Panc1 (cell line): ENCODE measurements at regions not wholly inside any gene's neighbourhood (a gene's known extent, or its start where the extent isn't known, plus 50 kb on each side); places are given as distances from the start of the nearest gene placed in this dataset.

Experiments
- ATAC-seq: fragments of 200-7000 bp; cut with Tn5 transposase; 2 replicates; pipeline ENCODE4 v1.9.1; 2020; ENCODE audit warnings: mild to moderate bottlenecking, moderate library complexity
- BruUV-seq: library from RNA; stranded (reverse); fragments of 400-500 nt; replicated peaks from 2 replicates; lab custom pipeline; 2021; lab: Mats Ljungman, UMichigan
- CTCF ChIA-PET: fragments of 300-600 bp; sonication (Branson Sonifier 250); formaldehyde crosslinking; loops from one replicate; lab custom pipeline; 2022; ENCODE audit warnings: antibody characterized with exemption; lab: Charles Lee
- POLR2A ChIA-PET: fragments of 300-600 bp; sonication (Branson Sonifier 250); formaldehyde crosslinking; loops from one replicate; lab custom pipeline; 2022; ENCODE audit warnings: antibody characterized with exemption; lab: Charles Lee
- DNase-seq: peaks from one replicate; pipeline ENCODE4 v3.0.0-alpha.2; 2010; ENCODE audit warnings: low read depth, low spot score
- H3K27ac ChIP-seq: 2 replicates; pipeline ENCODE4 v1.5.1; 2011; ENCODE audit warnings: mild to moderate bottlenecking, low read length, inconsistent platforms
- H3K27me3 ChIP-seq: fragments of 200-500 bp; sonication (Bioruptor generic); 2 replicates; pipeline ENCODE4 v1.6.0; 2014; ENCODE audit warnings: low read length, inconsistent platforms; ENCODE audit not compliant: control insufficient read depth, insufficient read depth
- H3K36me3 ChIP-seq: fragments of 200-500 bp; sonication (Bioruptor generic); 2 replicates; pipeline ENCODE4 v1.5.1; 2014; ENCODE audit warnings: inconsistent platforms, mild to moderate bottlenecking, low read length, moderate library complexity; ENCODE audit not compliant: control insufficient read depth, insufficient read depth
- H3K4me1 ChIP-seq: 2 replicates; pipeline ENCODE4 v1.5.1; 2011; ENCODE audit warnings: inconsistent platforms, mild to moderate bottlenecking, low read length, moderate library complexity; ENCODE audit not compliant: control insufficient read depth, insufficient read depth
- H3K4me3 ChIP-seq, 2 experiments: 2 replicates each; pipeline ENCODE4 v1.5.1; 2011 to 2012; ENCODE audit warnings: low read depth in 2 of 2, low read length in 2 of 2, mild to moderate bottlenecking in 2 of 2, inconsistent platforms in 1 of 2, moderate library complexity in 1 of 2
- H3K9me3 ChIP-seq: fragments of 200-500 bp; sonication (Bioruptor generic); 2 replicates; pipeline ENCODE4 v1.5.1; 2014; ENCODE audit warnings: low read depth, mild to moderate bottlenecking, inconsistent platforms, low read length, moderate library complexity; ENCODE audit not compliant: control insufficient read depth, insufficient read depth
- CTCF ChIP-seq: fragments of 450-650 bp; IDR thresholded peaks from 2 replicates; pipeline ENCODE4 v1.5.1; 2017; ENCODE audit warnings: mild to moderate bottlenecking
- POLR2AphosphoS5 ChIP-seq: IDR thresholded peaks from 2 replicates; pipeline ENCODE4 v1.6.1; 2012; ENCODE audit warnings: mild to moderate bottlenecking, low read depth, low read length, moderate library complexity
- REST ChIP-seq, 2 experiments: IDR thresholded peaks; 2 replicates each; pipeline ENCODE4 v1.6.1; 2011 to 2012; ENCODE audit warnings: low read depth in 2 of 2, control low read depth in 1 of 2, low read length in 1 of 2, mild to moderate bottlenecking in 1 of 2, moderate library complexity in 1 of 2; ENCODE audit not compliant: insufficient read depth in 1 of 2
- SIN3A ChIP-seq: IDR thresholded peaks from 2 replicates; pipeline ENCODE4 v1.6.1; 2012; ENCODE audit warnings: low read depth, mild to moderate bottlenecking, low read length, moderate library complexity, borderline replicate concordance; ENCODE audit not compliant: insufficient read depth
- TCF7L2 ChIP-seq: IDR thresholded peaks from 2 replicates; pipeline ENCODE4 v1.6.1; 2011; ENCODE audit warnings: mild to moderate bottlenecking, low read depth, low read length, inconsistent platforms
- in situ Hi-C: cut with HindIII; loops from 2 replicates; pipeline ENCODE4 v1.10.0; 2016; ENCODE audit warnings: low sequenced_read_pairs, low pct_unique_long_range_greater_than_20kb
- intact Hi-C: fragments of 100-400 bp; cut with micrococcal nuclease; formaldehyde crosslinking; loops from one replicate; pipeline ENCODE4 v1.10.0; 2022; ENCODE audit not compliant: unreplicated experiment

GRCh38 chr12:123041042-123041531 lies 60.6 kb downstream of the ARL6IP4 start:
- intact Hi-C loops (loop anchor here (5.0 kb wide), 1 partner anchor 111 kb away; the partner anchor contains the start of gene PITPNM2), in situ Hi-C loops (no loop called here)
- DNase-seq = no peak
- H3K36me3 ChIP-seq = no peaks in the 10 kb centered on the region
- H3K27me3 ChIP-seq = no peaks in the 10 kb centered on the region
- no peak for TF ChIP-seq SIN3A
- no peak for TF ChIP-seq REST (IDR thresholded peaks at IDR 0.05; ENCODE audit: insufficient read depth in 1 of 2, low read depth in 2 of 2, low read length in 1 of 2)
- TF ChIP-seq CTCF = no peak
- TF ChIP-seq TCF7L2 = no peak
- no peak for TF ChIP-seq POLR2AphosphoS5
- CTCF ChIA-PET = no interaction called here
- no TSS peak for BruUV-seq
- H3K4me1 ChIP-seq = peaks cover 10% of the 10 kb centered on the region
- H3K27ac ChIP-seq = no peak overlapping the region
- H3K9me3 ChIP-seq = no peaks in the 10 kb centered on the region
- ATAC-seq = no peak
- no peak overlapping the region for H3K4me3 ChIP-seq
- POLR2A ChIA-PET = no interaction called here

GRCh38 chr12:123040106-123040505 lies 59.6 kb downstream of the ARL6IP4 start:
- no peaks in the 10 kb centered on the region for H3K27me3 ChIP-seq
- ATAC-seq (no peak), DNase-seq (no peak)
- H3K27ac ChIP-seq = no peak overlapping the region
- ChIA-PET CTCF (no interaction called here), POLR2A (no interaction called here)
- peaks cover 10% of the 10 kb centered on the region for H3K4me1 ChIP-seq
- in situ Hi-C loops (no loop called here), intact Hi-C loops (loop anchor here (5.0 kb wide), 1 partner anchor 112 kb away; the partner anchor contains the start of gene PITPNM2)
- TF ChIP-seq REST (IDR thresholded peaks at IDR 0.05; ENCODE audit: insufficient read depth in 1 of 2, low read depth in 2 of 2, low read length in 1 of 2) (no peak), TCF7L2 (no peak), POLR2AphosphoS5 (no peak), CTCF (no peak), SIN3A (no peak)
- no peaks in the 10 kb centered on the region for H3K36me3 ChIP-seq
- no TSS peak for BruUV-seq
- H3K9me3 ChIP-seq = no peaks in the 10 kb centered on the region
- no peak overlapping the region for H3K4me3 ChIP-seq
